Thyroid gland (tissue), 4 donors: ENCODE measurements at regions not wholly inside any gene's neighbourhood (a gene's known extent, or its start where the extent isn't known, plus 50 kb on each side); places are given as distances from the start of the nearest gene placed in this dataset.

Source experiments
- POLR2A ChIP-seq, 2 donors: fragments of 450-650 bp; IDR thresholded peaks; one replicate each; pipeline ENCODE4 v1.6.1; 2017; ENCODE audit warnings: antibody characterized with exemption in 2 of 2, mild to moderate bottlenecking in 2 of 2, moderate library complexity in 1 of 2
- TF ChIP-seq, protein P1 (sequence below), 6 experiments: fragments of 200-600 bp in 3 of 6; fragments of 450-650 bp in 3 of 6; sonication (generic) in 3 of 6; IDR thresholded peaks; one replicate each; pipeline ENCODE4 v1.5.1; 2016 to 2019; ENCODE audit warnings: antibody characterized with exemption in 6 of 6, mild to moderate bottlenecking in 2 of 6, inconsistent platforms in 1 of 6, moderate library complexity in 1 of 6

DNA sequence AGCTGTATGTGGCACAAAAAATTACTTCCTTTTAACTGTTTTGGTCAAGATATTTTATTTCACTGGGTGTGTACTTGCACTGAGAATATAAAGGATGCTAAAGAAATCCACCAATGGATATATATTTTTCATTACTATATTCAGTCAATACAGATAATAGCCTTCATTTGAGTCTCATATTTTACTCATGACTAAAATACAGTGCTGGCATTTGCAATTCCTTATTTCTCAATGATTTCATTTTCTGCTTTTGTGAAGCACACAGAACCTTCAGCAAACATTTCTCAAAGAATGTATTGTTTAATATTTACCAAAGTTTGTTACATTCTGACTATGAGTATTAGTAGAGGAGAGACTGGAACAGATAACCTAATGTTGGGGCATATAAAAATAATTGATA, 93.2 kb upstream of the SOX5 start:
- TF ChIP-seq, protein P1, sequence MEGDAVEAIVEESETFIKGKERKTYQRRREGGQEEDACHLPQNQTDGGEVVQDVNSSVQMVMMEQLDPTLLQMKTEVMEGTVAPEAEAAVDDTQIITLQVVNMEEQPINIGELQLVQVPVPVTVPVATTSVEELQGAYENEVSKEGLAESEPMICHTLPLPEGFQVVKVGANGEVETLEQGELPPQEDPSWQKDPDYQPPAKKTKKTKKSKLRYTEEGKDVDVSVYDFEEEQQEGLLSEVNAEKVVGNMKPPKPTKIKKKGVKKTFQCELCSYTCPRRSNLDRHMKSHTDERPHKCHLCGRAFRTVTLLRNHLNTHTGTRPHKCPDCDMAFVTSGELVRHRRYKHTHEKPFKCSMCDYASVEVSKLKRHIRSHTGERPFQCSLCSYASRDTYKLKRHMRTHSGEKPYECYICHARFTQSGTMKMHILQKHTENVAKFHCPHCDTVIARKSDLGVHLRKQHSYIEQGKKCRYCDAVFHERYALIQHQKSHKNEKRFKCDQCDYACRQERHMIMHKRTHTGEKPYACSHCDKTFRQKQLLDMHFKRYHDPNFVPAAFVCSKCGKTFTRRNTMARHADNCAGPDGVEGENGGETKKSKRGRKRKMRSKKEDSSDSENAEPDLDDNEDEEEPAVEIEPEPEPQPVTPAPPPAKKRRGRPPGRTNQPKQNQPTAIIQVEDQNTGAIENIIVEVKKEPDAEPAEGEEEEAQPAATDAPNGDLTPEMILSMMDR (IDR thresholded peaks at IDR 0.05): no peak
- TF ChIP-seq POLR2A (IDR thresholded peaks at IDR 0.05): no peak
